ENCODE measurements at regions not wholly inside any gene's neighbourhood (a gene's known extent, or its start where the extent isn't known, plus 50 kb on each side); places are given as distances from the start of the nearest gene placed in this dataset.
A peak's percentile ranks its signal among the peaks of the same experiment; 100 is the strongest.

DNA sequence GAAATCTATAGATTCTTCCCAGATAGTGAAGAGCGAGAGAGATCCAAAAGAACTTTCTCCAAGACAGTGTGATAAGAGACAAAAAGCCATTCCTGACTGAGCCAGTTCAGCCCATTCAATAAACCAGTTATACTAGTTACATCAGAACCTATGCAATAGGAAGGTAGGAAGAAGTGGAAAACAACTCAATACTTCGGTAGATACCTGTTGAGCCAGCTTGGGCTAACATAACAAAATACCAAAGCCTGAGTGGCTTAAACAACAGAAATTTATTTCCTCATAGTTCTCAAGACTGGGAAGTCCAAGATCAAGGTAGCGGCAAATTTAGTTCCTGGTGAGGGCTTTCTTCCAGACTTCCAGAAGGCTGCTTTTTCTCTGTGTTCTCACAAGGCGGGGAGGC lies 214.5 kb upstream of the GRAMD2B start:
- Mint-ChIP-seq H3K4me3 (no peak overlapping the region), H3K4me1 (no peaks in the 10 kb centered on the region), H3K27ac (no peak overlapping the region), H3K36me3 (no peaks in the 10 kb centered on the region), H3K27me3 (no peaks in the 10 kb centered on the region), H3K9me3 (peaks cover 0 to 16% (median 5%) of the 10 kb centered on the region in 7 donors)
- Histone ChIP-seq H3K27ac (ENCODE audit: insufficient read depth, low read length, poor library complexity, severe bottlenecking) (no peak overlapping the region), H3K27me3 (ENCODE audit: control insufficient read depth, insufficient read depth, low read length) (no peaks in the 10 kb centered on the region), H3K9me3 (ENCODE audit: control insufficient read depth in 2 of 2, low read length in 2 of 2) (no peaks in the 10 kb centered on the region), H3K4me3 (ENCODE audit: low read depth, low read length) (no peak overlapping the region), H3K4me1 (ENCODE audit: control insufficient read depth, insufficient read depth, low read length, poor library complexity, severe bottlenecking) (no peaks in the 10 kb centered on the region), H3K36me3 (ENCODE audit: control insufficient read depth, insufficient read depth, low read length) (no peaks in the 10 kb centered on the region)
- DNase-seq, result no peak
- no peak for ATAC-seq (ENCODE audit: low read depth in 2 of 2)

DNA sequence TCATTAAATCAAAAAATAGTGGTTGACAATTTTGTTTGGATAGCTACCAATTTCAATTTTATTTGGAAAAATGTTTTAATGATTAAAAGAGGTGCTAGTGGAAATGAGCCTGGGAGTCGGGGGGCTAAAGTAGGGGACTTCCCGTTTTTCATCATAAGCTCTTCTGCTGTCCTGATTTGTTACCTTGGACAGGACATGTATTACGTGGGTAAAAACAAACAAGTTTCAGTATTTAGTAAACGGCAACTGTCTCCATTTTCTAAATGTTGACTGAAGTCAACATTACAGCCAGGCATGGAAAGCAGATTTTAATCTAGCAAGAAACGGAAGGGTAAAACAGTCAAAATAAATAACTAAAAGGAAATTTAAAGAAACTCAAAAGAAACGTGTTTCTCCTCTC lies 212.3 kb upstream of the GRAMD2B start:
- H3K9me3 ChIP-seq (ENCODE audit: control insufficient read depth in 2 of 2, low read length in 2 of 2), result no peaks in the 10 kb centered on the region
- no peak for DNase-seq
- Mint-ChIP-seq H3K4me1 (no peaks in the 10 kb centered on the region), H3K9me3 (peaks cover 0 to 8% (median 3%) of the 10 kb centered on the region in 7 donors), H3K4me3 (no peak overlapping the region), H3K27ac (no peak overlapping the region), H3K27me3 (no peaks in the 10 kb centered on the region), H3K36me3 (no peaks in the 10 kb centered on the region)
- ATAC-seq (ENCODE audit: low read depth in 2 of 2), result no peak
- no peak overlapping the region for H3K4me3 ChIP-seq (ENCODE audit: low read depth, low read length)
- no peaks in the 10 kb centered on the region for H3K27me3 ChIP-seq (ENCODE audit: control insufficient read depth, insufficient read depth, low read length)
- no peaks in the 10 kb centered on the region for H3K4me1 ChIP-seq (ENCODE audit: control insufficient read depth, insufficient read depth, low read length, poor library complexity, severe bottlenecking)
- no peak overlapping the region for H3K27ac ChIP-seq (ENCODE audit: insufficient read depth, low read length, poor library complexity, severe bottlenecking)
- no peaks in the 10 kb centered on the region for H3K36me3 ChIP-seq (ENCODE audit: control insufficient read depth, insufficient read depth, low read length)

DNA sequence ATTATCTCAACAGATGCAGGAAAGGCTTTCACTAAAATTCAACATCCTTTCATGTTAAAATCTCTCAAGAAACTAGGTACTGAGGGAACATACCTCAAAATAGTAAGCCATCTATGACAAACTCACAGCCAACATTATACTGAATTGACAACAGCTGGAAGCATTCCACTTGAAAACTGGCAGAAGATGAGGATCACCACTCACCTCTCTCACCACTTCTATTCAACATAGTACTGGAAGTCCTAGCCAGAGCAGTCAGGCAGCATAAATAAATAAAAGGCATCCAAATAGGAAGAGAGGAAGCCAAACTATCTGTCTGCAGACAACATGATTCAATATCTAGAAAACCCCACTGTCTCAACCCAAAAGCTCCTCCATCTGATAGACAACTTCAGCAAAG lies 203.6 kb upstream of the GRAMD2B start:
- no peak overlapping the region for H3K27ac ChIP-seq (ENCODE audit: insufficient read depth, low read length, poor library complexity, severe bottlenecking)
- no peaks in the 10 kb centered on the region for H3K27me3 Mint-ChIP-seq
- no peaks in the 10 kb centered on the region for H3K36me3 Mint-ChIP-seq
- DNase-seq, result no peak
- H3K9me3 ChIP-seq (ENCODE audit: control insufficient read depth in 2 of 2, low read length in 2 of 2), result no peaks in the 10 kb centered on the region
- H3K4me1 ChIP-seq (ENCODE audit: control insufficient read depth, insufficient read depth, low read length, poor library complexity, severe bottlenecking), result no peaks in the 10 kb centered on the region
- no peak for ATAC-seq (ENCODE audit: low read depth in 2 of 2)
- H3K4me3 ChIP-seq (ENCODE audit: low read depth, low read length), result no peak overlapping the region
- H3K4me3 Mint-ChIP-seq, result no peak overlapping the region
- peaks cover 0 to 14% (median 4%) of the 10 kb centered on the region in 7 donors for H3K9me3 Mint-ChIP-seq
- no peak overlapping the region for H3K27ac Mint-ChIP-seq
- H3K27me3 ChIP-seq (ENCODE audit: control insufficient read depth, insufficient read depth, low read length), result no peaks in the 10 kb centered on the region
- no peaks in the 10 kb centered on the region for H3K4me1 Mint-ChIP-seq
- no peaks in the 10 kb centered on the region for H3K36me3 ChIP-seq (ENCODE audit: control insufficient read depth, insufficient read depth, low read length)

DNA sequence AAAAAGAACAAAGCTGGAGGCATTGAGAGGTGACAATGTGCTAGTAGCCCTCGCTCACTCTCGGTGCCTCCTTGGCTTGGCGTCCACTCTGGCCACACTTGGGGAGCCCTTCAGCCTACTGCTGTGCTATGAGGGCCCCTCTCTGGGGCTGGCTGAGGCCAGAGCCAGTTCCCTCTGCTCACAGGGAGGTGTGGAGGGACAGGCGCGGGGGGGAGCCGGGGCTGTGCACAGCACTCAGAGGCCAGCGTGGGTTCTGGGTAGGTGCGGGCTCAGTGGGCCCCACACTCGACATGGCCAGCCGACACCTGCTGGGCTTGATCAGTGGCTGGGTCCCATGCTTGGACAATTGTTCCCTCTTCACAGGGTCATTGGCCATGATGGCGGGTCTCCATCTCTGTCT lies 202.5 kb upstream of the GRAMD2B start:
- Mint-ChIP-seq H3K9me3 (peaks cover 0 to 14% (median 6%) of the 10 kb centered on the region in 7 donors), H3K36me3 (no peaks in the 10 kb centered on the region), H3K4me1 (no peaks in the 10 kb centered on the region), H3K27ac (no peak overlapping the region), H3K27me3 (no peaks in the 10 kb centered on the region), H3K4me3 (no peak overlapping the region)
- Histone ChIP-seq H3K9me3 (ENCODE audit: control insufficient read depth in 2 of 2, low read length in 2 of 2) (no peaks in the 10 kb centered on the region), H3K4me1 (ENCODE audit: control insufficient read depth, insufficient read depth, low read length, poor library complexity, severe bottlenecking) (no peaks in the 10 kb centered on the region), H3K27me3 (ENCODE audit: control insufficient read depth, insufficient read depth, low read length) (no peaks in the 10 kb centered on the region), H3K4me3 (ENCODE audit: low read depth, low read length) (no peak overlapping the region), H3K27ac (ENCODE audit: insufficient read depth, low read length, poor library complexity, severe bottlenecking) (no peak overlapping the region), H3K36me3 (ENCODE audit: control insufficient read depth, insufficient read depth, low read length) (no peaks in the 10 kb centered on the region)
- no peak for ATAC-seq (ENCODE audit: low read depth in 2 of 2)
- no peak for DNase-seq

- H3K27ac ChIP-seq (ENCODE audit: insufficient read depth, low read length, poor library complexity, severe bottlenecking), result no peak overlapping the region
- Mint-ChIP-seq H3K4me3 (no peak overlapping the region), H3K4me1 (no peaks in the 10 kb centered on the region), H3K36me3 (no peaks in the 10 kb centered on the region), H3K9me3 (peaks cover 0 to 30% (median 5%) of the 10 kb centered on the region in 7 donors), H3K27me3 (no peaks in the 10 kb centered on the region), H3K27ac (no peak overlapping the region)
- DNase-seq, result no peak
- H3K4me3 ChIP-seq (ENCODE audit: low read depth, low read length), result no peak overlapping the region
- ATAC-seq (ENCODE audit: low read depth in 2 of 2), result no peak
- H3K27me3 ChIP-seq (ENCODE audit: control insufficient read depth, insufficient read depth, low read length), result no peaks in the 10 kb centered on the region
- no peaks in the 10 kb centered on the region for H3K9me3 ChIP-seq (ENCODE audit: control insufficient read depth in 2 of 2, low read length in 2 of 2)
- no peaks in the 10 kb centered on the region for H3K36me3 ChIP-seq (ENCODE audit: control insufficient read depth, insufficient read depth, low read length)
- H3K4me1 ChIP-seq (ENCODE audit: control insufficient read depth, insufficient read depth, low read length, poor library complexity, severe bottlenecking), result no peaks in the 10 kb centered on the region
Observed at GRCh38 chr5:126228934-126229333, 194.3 kb upstream of the GRAMD2B start.

DNA sequence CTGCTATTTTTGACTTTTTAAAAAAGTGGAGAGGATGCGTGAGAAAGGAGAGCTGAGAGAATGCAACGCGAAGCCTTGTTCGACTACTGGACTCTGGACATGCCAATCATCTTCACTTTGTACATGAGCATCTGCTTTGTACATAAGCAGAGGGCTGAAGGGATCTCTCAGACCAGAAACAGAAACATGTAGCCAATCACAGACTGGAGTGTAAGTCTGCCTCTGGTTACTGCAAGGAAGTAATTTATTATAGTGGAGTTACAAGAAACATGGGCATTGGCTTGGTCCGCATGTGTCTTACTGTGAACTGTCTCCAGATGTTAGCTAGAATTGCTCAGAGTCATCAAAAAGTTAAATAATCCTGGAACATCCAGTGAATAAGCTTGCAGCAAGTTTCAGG lies 190.0 kb upstream of the GRAMD2B start:
- no peaks in the 10 kb centered on the region for H3K36me3 ChIP-seq (ENCODE audit: control insufficient read depth, insufficient read depth, low read length)
- Mint-ChIP-seq H3K4me1 (no peaks in the 10 kb centered on the region), H3K9me3 (peaks cover 0 to 16% (median 1%) of the 10 kb centered on the region in 7 donors), H3K4me3 (no peak overlapping the region), H3K36me3 (no peaks in the 10 kb centered on the region), H3K27me3 (no peaks in the 10 kb centered on the region), H3K27ac (no peak overlapping the region)
- DNase-seq (no peak), ATAC-seq (ENCODE audit: low read depth in 2 of 2) (no peak)
- no peaks in the 10 kb centered on the region for H3K9me3 ChIP-seq (ENCODE audit: control insufficient read depth in 2 of 2, low read length in 2 of 2)
- no peaks in the 10 kb centered on the region for H3K4me1 ChIP-seq (ENCODE audit: control insufficient read depth, insufficient read depth, low read length, poor library complexity, severe bottlenecking)
- no peaks in the 10 kb centered on the region for H3K27me3 ChIP-seq (ENCODE audit: control insufficient read depth, insufficient read depth, low read length)
- H3K4me3 ChIP-seq (ENCODE audit: low read depth, low read length), result no peak overlapping the region
- no peak overlapping the region for H3K27ac ChIP-seq (ENCODE audit: insufficient read depth, low read length, poor library complexity, severe bottlenecking)

GRCh38 chr5:126234563-126235195 lies 188.5 kb upstream of the GRAMD2B start:
- Mint-ChIP-seq H3K4me3 (no peak overlapping the region), H3K36me3 (no peaks in the 10 kb centered on the region), H3K4me1 (no peaks in the 10 kb centered on the region), H3K9me3 (peaks cover 0 to 8% (median 3%) of the 10 kb centered on the region in 7 donors), H3K27me3 (peaks cover 4% of the 10 kb centered on the region), H3K27ac (no peak overlapping the region)
- no peaks in the 10 kb centered on the region for H3K36me3 ChIP-seq (ENCODE audit: control insufficient read depth, insufficient read depth, low read length)
- DNase-seq (no peak), ATAC-seq (ENCODE audit: low read depth in 2 of 2) (no peak)
- H3K27me3 ChIP-seq (ENCODE audit: control insufficient read depth, insufficient read depth, low read length), result no peaks in the 10 kb centered on the region
- H3K4me3 ChIP-seq (ENCODE audit: low read depth, low read length), result no peak overlapping the region
- no peak overlapping the region for H3K27ac ChIP-seq (ENCODE audit: insufficient read depth, low read length, poor library complexity, severe bottlenecking)
- H3K9me3 ChIP-seq (ENCODE audit: control insufficient read depth in 2 of 2, low read length in 2 of 2), result no peaks in the 10 kb centered on the region
- no peaks in the 10 kb centered on the region for H3K4me1 ChIP-seq (ENCODE audit: control insufficient read depth, insufficient read depth, low read length, poor library complexity, severe bottlenecking)

- no peaks in the 10 kb centered on the region for H3K4me1 Mint-ChIP-seq
- ATAC-seq (ENCODE audit: low read depth in 2 of 2), result no peak
Observed at GRCh38 chr5:126235628-126236027, 187.6 kb upstream of the GRAMD2B start.

More at GRCh38 chr5:126235628-126236027, 187.6 kb upstream of the GRAMD2B start:
- Histone ChIP-seq H3K27me3 (ENCODE audit: control insufficient read depth, insufficient read depth, low read length) (no peaks in the 10 kb centered on the region), H3K27ac (ENCODE audit: insufficient read depth, low read length, poor library complexity, severe bottlenecking) (no peak overlapping the region), H3K9me3 (ENCODE audit: control insufficient read depth in 2 of 2, low read length in 2 of 2) (no peaks in the 10 kb centered on the region), H3K4me1 (ENCODE audit: control insufficient read depth, insufficient read depth, low read length, poor library complexity, severe bottlenecking) (no peaks in the 10 kb centered on the region), H3K4me3 (ENCODE audit: low read depth, low read length) (no peak overlapping the region), H3K36me3 (ENCODE audit: control insufficient read depth, insufficient read depth, low read length) (no peaks in the 10 kb centered on the region)
- H3K36me3 Mint-ChIP-seq, result no peaks in the 10 kb centered on the region
- peak overlapping the region in 1 of 4 donors; percentile 43 for H3K4me3 Mint-ChIP-seq
- H3K27ac Mint-ChIP-seq, result no peak overlapping the region
- no peak for DNase-seq
- peaks cover 4% of the 10 kb centered on the region for H3K27me3 Mint-ChIP-seq
- H3K9me3 Mint-ChIP-seq, result peaks cover 0 to 4% (median under 1%) of the 10 kb centered on the region in 7 donors
